Left colon (tissue), 2 donors: ENCODE measurements at regions not wholly inside any gene's neighbourhood (a gene's known extent, or its start where the extent isn't known, plus 50 kb on each side); places are given as distances from the start of the nearest gene placed in this dataset.
A peak's percentile ranks its signal among the peaks of the same experiment; 100 is the strongest.

ENCODE experiments used
- ATAC-seq: fragments of 200-7000 bp; cut with Tn5 transposase; one replicate; pipeline ENCODE4 v1.9.1; 2020; ENCODE audit warnings: mild to moderate bottlenecking, moderate library complexity
- DNase-seq, 2 donors: peaks; one replicate each; pipeline ENCODE4 v3.0.0-alpha.2; 2020
- intact Hi-C, 2 donors: fragments of 100-400 bp; cut with DNase I in 1 of 2; cut with micrococcal nuclease in 1 of 2; formaldehyde crosslinking; loops; one replicate each; pipeline versions ENCODE4 v1.11.2 to v1.14.0; 2022; cut with DNase I, micrococcal nuclease
- donor health status: DM: no; HTN: no; CAD: no.
- donor health status: DM: yes; HTN: yes; CAD: no.

DNA sequence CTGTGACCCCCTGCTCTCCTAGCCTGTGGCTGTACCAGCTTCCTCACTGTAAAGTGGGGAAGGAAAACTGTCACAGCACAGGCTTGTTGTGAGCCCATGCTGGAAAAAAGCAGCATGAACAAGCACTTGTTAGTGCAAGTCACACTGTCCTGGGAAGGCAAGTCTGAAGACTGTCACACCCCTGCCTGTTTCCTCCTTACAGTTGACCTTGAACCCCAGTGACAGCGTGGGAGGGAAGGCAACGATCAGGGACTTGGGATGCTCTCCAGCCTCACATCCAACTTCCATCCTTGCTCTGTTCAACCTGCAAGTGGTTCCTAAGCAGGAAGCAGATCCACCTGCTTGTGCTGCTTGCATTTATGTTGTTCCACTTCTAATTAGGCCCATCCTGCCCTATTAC lies 311.3 kb upstream of the KLHL29 start:
- DNase-seq: no peak

DNA sequence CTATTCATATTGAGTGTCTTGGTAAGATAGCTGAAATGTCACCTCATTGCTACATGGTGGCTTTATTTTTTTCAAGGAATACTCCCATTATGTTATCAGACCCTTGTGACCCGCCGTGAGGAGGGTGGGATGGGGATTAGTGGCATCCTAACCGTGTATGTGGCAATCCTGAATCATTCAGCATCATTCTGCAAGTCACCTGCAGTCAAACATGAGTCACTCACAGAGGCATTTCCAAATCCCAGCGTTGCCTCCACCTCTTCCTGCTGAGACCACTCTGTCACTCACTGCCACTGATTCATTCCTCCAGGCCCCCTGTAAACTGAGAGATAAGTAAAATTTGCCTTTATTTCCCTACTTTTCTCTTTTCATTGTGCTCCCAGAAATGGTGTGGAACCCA lies 307.4 kb upstream of the KLHL29 start:
- intact Hi-C loops: no loop called here
- ATAC-seq: no peak
- DNase-seq: no peak

More for the DNA sequence above, 311.3 kb upstream of the KLHL29 start:
- intact Hi-C loops: no loop called here
- ATAC-seq: no peak

DNA sequence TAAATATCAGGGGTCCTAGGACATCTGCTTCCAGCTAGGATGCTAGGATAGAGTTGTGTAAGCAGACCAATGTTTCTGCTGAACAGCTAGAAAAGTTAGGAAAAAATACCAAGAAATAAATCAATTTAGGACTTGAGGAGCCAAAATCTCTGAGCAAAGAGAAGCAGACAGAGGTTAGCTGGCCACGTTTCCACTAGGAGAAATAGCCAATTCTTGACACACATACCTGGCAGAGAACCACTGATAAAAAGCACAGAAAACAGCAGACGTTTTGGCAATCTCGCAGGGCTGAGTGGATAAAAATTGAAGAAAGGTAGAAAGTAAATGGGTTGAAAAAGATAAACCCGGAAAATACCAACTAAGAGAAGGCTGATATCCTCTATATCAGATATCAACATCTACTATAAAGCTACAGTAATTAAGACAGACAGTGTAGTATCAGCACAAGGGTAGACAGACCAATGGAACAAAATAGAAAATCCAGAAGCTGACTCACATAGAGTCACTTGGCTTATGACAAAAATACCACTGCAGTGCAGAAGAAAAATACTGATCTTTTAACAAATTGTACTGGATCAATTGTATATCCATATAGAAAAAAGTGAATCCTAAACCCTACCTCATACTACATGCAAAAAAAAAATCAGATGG lies 306.1 kb upstream of the KLHL29 start:
- ATAC-seq (no peak), DNase-seq (no peak)
- intact Hi-C loops: no loop called here

DNA sequence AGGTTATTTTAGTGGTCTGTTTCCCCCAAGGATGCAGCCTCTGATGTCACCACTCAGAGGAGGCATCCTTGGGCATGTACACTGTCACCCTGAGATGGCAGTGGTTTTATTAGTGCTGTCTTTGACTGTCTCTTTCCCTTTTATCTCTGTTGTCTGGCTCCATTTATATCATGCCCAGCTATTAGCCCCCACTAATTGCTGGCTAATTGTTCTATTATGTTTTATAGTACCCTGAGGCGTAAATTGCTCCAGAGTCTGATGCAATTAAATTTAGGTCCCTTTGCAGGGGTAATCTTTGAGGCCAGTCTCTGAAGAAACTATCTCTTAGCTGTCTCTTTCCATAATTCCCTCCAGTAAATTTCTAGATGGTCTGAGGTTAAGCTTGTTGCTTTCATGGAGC lies 301.0 kb upstream of the KLHL29 start:
- intact Hi-C loops: no loop called here

DNA sequence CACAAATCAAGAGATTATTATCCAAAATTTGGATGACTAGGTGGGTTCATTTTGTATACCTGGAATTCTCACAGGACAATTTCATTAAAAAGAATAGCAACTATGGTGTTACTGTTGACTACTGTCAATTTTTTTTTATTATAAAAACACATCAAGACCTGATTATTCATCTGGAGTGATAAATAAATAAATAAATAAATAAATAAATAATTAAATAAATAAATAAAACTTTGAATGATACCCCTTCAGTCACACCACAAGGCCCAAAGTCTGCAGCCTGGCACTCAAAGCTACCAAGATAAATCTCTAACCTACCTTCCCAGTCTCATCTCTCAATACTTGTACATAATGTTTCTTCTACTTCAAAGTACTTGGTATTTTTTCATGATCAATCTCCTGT lies 294.0 kb upstream of the KLHL29 start:
- intact Hi-C loops: no loop called here
- DNase-seq (no peak), ATAC-seq (no peak)

More for the DNA sequence above, 301.0 kb upstream of the KLHL29 start:
- DNase-seq: no peak
- no peak for ATAC-seq

DNA sequence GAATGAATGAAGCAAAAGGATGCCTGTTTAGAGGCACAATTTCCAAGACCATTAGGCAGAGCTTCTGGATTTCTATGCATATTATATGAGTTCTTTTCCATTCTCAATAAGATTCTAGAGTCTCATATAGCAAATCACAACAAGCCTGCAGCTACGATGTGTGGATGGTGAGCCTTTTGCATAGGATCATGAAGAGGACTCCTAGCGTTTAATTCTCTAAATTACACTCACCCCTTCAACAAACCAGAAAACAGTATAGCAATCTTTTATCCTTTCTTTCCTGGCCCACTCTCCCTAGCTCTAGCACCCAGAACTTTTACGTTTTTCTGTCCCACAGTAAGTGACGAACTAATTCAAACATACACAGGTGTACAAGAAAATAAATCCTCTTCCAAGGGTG lies 293.1 kb upstream of the KLHL29 start:
- DNase-seq (no peak), ATAC-seq (no peak)
- intact Hi-C loops: no loop called here

DNA sequence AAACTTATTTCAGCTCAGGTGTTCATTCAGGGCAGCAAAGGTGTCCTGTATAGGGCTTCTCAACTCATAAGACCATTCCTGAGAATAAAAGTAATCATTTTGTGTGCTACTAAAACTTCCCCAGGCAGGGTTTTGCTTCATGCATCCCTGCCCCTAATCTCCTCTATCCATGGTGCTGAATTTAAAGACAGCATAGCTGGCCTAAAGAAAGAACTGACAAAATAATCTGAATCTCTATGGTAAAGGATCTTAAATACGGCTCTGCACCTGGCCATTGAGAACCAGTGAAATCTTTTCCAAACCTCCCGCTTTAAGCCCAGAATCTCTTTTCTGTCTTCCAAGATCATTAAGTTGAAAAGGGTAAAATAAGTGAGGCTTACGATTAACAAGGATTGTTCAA lies 292.1 kb upstream of the KLHL29 start:
- intact Hi-C loops: no loop called here
- ATAC-seq (no peak), DNase-seq (no peak)

DNA sequence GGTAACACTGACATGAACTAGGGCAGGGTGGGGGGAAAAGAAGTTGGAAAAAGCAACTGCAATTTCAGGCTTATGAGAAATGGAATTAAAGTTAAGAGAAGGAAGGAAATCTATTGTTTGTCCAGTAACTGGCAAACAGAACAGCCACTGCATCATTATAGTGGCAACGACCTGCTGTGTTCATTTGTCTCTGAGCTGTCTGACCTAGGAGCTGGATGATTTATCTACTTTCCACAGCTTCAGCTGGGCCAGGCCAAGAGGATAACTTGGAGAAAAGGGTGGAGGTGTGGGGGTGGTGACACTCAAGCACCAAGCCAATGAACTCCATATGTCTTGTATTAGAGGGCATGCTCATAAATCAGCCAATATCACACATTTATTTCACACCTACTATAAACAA lies 291.5 kb upstream of the KLHL29 start:
- intact Hi-C loops: no loop called here
- ATAC-seq: no peak
- DNase-seq: no peak

DNA sequence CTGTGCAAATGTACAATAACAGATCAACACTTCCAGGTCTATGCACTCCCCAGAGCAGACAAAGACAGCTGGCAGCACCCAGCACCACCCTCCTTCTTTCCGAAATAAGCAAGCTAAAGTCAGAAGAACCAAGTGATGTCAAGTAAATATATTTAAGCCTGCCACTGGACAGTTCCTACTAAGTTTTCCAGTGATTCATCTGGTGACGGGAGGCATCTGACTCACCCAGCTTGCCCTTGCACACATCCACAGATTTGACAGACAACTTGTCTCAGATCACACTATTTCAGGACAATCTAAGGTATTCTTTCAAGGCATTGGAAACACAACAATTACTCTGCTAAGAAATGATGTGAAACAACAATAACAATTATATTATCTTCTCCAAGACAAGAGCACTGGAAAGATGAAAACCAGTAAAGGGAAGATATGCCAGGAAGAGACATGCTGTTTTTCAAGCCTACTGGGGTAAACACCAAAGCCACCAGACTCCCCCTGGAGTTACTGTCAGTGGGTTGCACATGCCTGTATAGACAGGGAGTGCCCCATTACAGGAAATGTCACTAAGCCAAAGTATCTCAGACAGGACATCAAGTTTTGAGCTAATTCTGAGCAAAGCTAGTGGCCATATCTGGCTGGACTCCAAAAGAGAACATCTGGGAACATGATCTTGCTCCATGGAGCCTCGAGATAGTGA lies 287.9 kb upstream of the KLHL29 start:
- DNase-seq: no peak
- no peak for ATAC-seq
- intact Hi-C loops: no loop called here

DNA sequence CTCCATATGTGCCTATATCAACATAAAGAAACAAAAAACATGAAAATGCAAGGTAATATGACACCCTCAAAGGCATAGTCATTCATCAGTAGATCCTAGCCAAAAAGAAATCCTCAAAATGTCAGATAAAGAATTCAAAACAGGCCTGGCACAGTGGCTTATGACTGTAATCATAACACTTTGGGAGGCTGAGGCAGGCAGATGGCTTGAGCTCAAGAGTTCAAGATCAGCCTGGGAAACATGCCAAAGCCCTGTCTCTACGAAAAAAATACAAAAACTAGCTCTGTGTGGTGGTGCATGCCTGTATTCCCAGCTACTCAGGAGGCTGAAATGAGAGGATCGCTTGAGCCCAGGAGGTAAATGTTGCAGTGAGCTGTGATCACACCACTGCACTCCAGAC lies 284.6 kb upstream of the KLHL29 start:
- intact Hi-C loops: no loop called here
- DNase-seq: no peak
- no peak for ATAC-seq

DNA sequence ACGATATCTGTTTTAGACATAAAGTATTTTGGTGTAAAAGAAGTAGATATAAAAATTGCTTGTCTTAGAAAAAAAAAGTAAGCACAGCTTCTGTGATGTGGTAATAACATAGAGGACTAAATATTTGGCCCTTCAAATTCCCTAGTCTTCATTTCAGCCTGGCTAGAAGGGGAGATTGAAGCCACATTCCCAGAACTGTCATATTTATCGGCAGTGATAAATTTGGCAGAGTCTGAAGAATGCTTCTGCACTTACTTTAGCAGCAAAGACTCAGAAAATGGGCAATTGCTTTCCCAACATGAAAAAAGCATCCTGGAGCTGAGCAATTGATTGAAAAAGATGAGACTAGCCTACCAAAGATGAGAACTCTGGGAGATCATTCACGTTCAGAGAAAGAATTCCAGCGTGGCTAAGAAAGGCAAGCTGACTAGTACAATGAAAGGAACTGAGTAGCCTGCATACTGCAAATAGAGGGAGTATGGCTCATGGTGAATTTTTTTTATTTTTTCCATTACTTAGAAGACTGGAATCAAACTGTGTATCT lies 278.7 kb upstream of the KLHL29 start:
- intact Hi-C loops: no loop called here
- DNase-seq (no peak), ATAC-seq (no peak)

DNA sequence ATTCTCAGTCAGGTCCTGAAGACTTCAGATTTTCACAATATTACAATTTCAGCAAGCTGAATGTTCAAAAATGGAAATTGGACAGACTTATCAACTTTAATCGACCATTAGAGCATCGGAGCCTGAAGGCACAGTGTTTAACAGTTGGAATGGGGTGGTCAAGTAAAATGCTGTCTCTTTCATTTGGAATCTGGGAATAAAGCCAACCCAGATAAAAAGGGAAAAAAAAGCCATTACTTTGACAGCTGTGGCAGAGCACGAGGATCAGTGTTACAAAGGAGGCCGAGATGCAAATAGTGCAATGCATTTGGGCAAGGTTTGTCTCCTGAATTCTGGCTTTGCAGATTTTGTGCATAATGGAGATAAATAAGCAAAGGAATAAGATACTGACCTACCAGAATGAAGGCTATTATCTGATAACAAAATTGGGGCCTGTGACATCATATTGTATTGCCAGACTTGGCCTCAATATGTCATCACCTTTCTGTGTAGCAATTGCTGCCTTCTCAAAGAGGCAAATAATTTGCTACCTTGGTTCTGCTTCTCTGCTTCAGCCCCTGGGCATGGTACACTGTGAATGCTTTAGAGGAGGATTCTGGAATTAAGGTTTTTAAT lies 277.5 kb upstream of the KLHL29 start:
- no peak for ATAC-seq
- intact Hi-C loops: no loop called here
- no peak for DNase-seq

DNA sequence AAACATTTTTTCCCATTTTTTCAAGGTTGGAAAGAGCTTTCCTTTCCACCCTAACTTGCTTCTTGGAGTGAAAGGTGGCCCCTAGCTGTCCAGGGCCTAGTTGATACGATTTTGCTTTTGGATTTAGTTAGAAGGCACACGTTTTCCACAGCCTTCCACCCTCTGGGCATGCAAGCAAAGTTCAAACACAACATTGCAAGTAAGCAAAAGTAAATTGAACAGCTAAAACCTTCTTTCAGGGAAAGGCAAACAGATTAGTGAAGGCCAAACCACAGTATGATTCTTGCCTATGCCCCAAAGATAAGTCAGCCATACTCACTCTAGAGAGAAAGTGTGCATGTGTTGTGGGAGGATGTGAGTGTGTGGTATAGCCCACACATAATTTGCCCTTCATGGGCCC lies 273.7 kb upstream of the KLHL29 start:
- intact Hi-C loops: no loop called here
- ATAC-seq (no peak), DNase-seq (no peak)

DNA sequence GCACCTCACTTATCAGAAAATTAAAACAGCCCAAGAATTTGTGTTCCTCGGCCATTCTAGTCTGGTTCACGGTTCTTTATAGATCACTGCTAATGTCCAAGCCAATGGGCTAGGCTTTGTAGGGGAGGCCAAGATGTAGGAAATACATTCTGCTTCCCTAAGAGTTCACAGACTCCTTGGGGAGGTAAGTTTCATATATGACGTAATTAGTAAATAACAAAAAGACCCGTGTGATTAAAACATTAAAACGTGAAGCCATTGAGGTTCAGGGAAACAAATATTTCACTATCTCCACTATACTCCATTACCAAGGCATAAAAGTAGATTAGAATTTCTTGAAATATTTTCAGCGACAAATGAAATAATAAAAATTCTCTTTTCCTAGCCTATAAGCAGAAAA lies 272.5 kb upstream of the KLHL29 start:
- intact Hi-C loops: no loop called here
- no peak for DNase-seq
- ATAC-seq: no peak

DNA sequence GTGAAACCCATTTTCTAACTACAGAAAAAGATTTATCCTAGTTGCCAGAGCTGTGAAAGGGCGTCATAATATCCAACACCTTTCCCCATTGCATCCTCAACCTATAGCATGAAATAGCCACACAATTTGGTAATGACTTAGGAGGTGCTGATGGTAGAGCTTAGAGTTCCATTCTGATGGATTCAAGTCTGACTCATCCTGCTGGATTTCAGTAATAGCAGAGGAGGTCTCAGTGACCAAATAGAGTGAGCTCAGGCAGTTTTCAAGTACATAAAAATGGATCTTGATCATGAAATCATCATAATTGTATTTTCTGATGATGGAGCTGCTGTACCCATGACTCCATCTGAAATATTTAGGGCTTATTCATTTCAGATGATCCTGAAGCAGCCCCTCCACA lies 270.7 kb upstream of the KLHL29 start:
- intact Hi-C loops: no loop called here
- no peak for ATAC-seq
- no peak for DNase-seq

DNA sequence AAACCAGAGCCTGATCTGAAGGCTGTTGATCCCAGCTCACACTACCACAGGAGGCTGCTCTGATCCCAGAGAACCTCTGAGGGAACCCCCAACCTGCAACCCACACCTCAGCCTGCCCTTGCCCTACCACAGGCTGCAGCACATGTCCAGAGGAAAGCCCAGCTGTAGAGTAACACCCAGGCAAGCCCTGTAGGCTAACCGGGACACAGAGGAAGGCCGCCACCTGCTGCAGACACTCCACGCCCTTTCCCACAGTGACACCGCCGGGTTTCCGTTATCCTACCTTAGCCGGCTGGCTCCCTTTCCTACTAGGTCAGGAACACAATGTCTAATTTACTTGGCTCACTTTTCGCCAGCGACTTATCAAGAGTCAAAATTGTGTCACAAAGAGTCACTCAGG lies 266.7 kb upstream of the KLHL29 start:
- ATAC-seq (peak; percentile 34), DNase-seq (no peak)
- intact Hi-C loops: no loop called here

DNA sequence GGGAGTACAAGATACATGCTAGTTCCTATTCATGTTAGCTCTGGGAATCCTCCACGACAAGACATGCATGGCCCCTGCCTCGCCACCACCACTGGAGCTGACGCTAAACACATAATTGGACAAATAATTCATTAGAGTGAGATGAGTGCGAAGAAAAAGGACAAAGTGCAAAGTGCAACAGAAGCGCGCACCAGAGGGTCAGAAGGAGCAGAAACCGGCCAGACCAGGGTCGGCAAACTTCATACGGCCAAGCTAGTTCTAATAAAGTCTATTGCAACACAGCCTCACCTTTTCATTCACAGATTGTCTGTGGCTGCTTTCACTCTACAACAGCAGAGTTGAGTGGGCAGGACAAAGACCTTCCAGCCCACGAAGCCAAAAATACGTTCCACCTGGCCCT lies 266.1 kb upstream of the KLHL29 start:
- DNase-seq (no peak), ATAC-seq (no peak)
- intact Hi-C loops: no loop called here

DNA sequence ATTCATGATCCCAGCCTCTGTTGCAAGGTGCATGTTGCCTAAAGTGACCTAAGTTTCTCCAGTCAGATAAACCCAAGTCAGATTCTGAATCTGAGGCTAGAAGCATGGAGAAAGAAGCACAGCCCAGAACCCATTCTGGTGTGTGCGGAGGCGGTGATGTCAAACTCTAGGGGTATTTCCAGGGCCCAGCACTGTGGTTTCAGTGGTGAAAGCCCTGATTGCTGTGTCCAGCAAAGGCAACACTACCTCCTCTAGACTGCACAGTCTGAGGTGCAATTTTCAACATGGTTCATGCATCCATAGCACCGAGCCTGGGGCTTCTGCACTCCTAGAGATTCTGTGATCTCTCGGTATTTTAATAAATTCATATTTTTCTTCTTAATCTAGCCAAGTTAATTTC lies 264.8 kb upstream of the KLHL29 start:
- intact Hi-C loops: no loop called here
- ATAC-seq (no peak), DNase-seq (no peak)

DNA sequence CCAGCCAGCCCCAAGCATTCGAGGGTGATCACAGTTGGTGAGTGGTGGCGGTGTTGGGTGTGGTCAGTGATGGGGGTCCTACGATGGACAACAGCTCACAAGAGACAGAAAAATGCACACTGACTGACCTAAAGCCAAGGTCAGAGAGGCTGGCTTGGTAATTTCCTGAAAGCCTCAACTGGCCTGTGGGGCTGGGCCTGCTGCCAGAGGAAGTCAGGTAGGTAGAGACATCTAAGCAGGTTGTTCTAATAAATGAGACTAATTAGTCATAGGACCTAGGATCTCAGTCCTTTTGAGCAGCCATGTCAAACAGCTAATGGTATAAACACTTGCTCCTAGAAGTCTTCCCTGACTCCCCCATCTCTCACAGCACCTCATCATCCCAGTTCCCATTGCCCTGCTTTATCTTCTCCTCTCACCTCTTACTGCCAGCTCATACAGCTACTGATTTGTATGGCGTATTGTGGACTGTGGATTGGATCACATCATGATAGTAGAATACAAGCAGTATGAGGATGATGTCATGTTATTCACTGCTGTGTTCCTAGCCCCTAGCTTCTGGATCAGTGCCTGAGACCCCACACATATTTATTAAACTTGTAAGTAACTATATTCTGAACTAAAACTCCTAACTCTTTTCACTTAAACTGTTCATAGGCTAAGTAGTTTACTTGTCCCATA lies 262.9 kb upstream of the KLHL29 start:
- intact Hi-C loops: no loop called here
- DNase-seq: no peak
- no peak for ATAC-seq

DNA sequence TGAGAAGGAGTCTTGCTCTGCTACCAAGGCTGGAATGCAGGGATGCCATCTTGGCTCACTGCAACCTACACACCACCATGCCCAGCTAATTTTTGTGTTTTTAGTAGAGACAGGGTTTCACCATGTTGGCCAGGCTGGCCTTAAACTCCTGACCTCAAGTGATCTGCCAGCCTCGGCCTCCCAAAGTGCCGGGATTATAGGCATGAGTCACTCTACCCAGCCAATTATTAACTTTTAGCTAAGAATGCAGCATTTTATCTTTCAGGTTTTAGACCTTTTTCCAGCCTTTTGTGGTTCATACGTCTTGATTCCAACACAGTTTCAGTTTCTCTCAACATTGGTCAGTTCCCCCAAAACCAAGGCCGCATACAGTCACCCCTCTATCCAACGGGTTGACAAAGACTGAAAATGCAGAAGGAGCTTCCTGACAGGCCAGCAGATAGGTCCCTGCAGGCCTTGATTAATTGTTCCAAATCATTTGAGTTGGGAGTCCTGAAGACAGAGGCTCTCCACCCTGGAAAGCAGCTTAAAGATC lies 262.2 kb upstream of the KLHL29 start:
- DNase-seq (no peak), ATAC-seq (no peak)
- intact Hi-C loops: no loop called here
